Endothelial cell of umbilical vein (primary cell): ENCODE measurements at regions not wholly inside any gene's neighbourhood (a gene's known extent, or its start where the extent isn't known, plus 50 kb on each side); places are given as distances from the start of the nearest gene placed in this dataset.

Experiments
- BruUV-seq: library from RNA; stranded (reverse); fragments of 400-500 nt; replicated peaks from 2 replicates; lab custom pipeline; 2021; lab: Mats Ljungman, UMichigan
- CTCF ChIA-PET: fragments of 300-600, 350-600 bp; sonication (Branson Sonifier 250); formaldehyde crosslinking; loops from one replicate; lab custom pipeline; 2021; ENCODE audit warnings: antibody characterized with exemption, inconsistent platforms; lab: Charles Lee
- POLR2A ChIA-PET: fragments of 300-600, 350-600 bp; sonication (Branson Sonifier 250); formaldehyde crosslinking; loops from one replicate; lab custom pipeline; 2021; ENCODE audit warnings: antibody characterized with exemption, inconsistent platforms; lab: Charles Lee
- DNase-seq: peaks from one replicate; pipeline ENCODE4 v3.0.0-alpha.2; 2011; ENCODE audit warnings: low read depth, low spot score
- FAIRE-seq: peaks from 2 replicates; lab custom pipeline; 2011; peaks lifted over from hg19 to GRCh38; lab: Jason Lieb, UNC
- H2AFZ ChIP-seq: 2 replicates; pipeline ENCODE4 v1.6.0; 2012; ENCODE audit warnings: low read depth, low read length, control low read depth, inconsistent platforms
- H3K27ac ChIP-seq: 2 replicates; pipeline ENCODE4 v1.5.1; 2011; ENCODE audit warnings: low read depth, mild to moderate bottlenecking, control low read depth, low read length, moderate library complexity; ENCODE audit not compliant: insufficient read depth
- H3K27me3 ChIP-seq, 2 experiments: 2 replicates each; pipeline versions ENCODE4 v1.6.0 to v1.6.1; 2011; ENCODE audit warnings: low read length in 2 of 2, mixed read lengths in 1 of 2; ENCODE audit not compliant: control insufficient read depth in 2 of 2, insufficient read depth in 2 of 2
- H3K36me3 ChIP-seq, 2 experiments: 2 replicates in 1 of 2; 3 replicates in 1 of 2; pipeline ENCODE4 v1.5.1; 2011; ENCODE audit warnings: low read length in 2 of 2, mild to moderate bottlenecking in 1 of 2, moderate library complexity in 1 of 2; ENCODE audit not compliant: control insufficient read depth in 2 of 2, insufficient read depth in 2 of 2; ENCODE audit errors: extremely low read depth in 1 of 2
- H3K4me1 ChIP-seq: 3 replicates; pipeline ENCODE4 v1.5.1; 2011; ENCODE audit warnings: mild to moderate bottlenecking, low read length; ENCODE audit not compliant: control insufficient read depth, insufficient read depth; ENCODE audit errors: extremely low read depth
- H3K4me2 ChIP-seq: 2 replicates; pipeline ENCODE4 v1.6.1; 2011; ENCODE audit warnings: low read length, control low read depth, mixed read lengths; ENCODE audit not compliant: insufficient read depth
- H3K4me3 ChIP-seq, 3 experiments: fragments of 200-600 bp in 1 of 3; sonication (generic), shearing (Covaris generic) in 1 of 3; replicated peaks in 1 of 3; 2 replicates each; pipeline ENCODE4 v1.5.1; 2011 to 2016; ENCODE audit warnings: control low read depth in 3 of 3, low read length in 3 of 3, mild to moderate bottlenecking in 2 of 3, inconsistent platforms in 1 of 3, low read depth in 1 of 3, moderate library complexity in 1 of 3; ENCODE audit not compliant: insufficient read depth in 1 of 3
- H3K79me2 ChIP-seq: 2 replicates; pipeline ENCODE4 v1.6.0; 2012; ENCODE audit warnings: low read length, inconsistent platforms; ENCODE audit not compliant: control insufficient read depth, insufficient read depth
- H3K9ac ChIP-seq: replicated peaks from 2 replicates; pipeline ENCODE3; 2011; ENCODE audit warnings: low read length, control low read depth; ENCODE audit not compliant: insufficient read depth; ENCODE audit errors: extremely low read depth
- H3K9me1 ChIP-seq: replicated peaks from 3 replicates; pipeline ENCODE4 v1.6.0; 2011; ENCODE audit warnings: mild to moderate bottlenecking, low read length; ENCODE audit not compliant: control insufficient read depth, insufficient read depth; ENCODE audit errors: extremely low read depth
- H3K9me3 ChIP-seq: replicated peaks from 2 replicates; pipeline ENCODE4 v1.5.1; 2012; ENCODE audit warnings: low read length, inconsistent platforms; ENCODE audit not compliant: control insufficient read depth, insufficient read depth
- H4K20me1 ChIP-seq: replicated peaks from 2 replicates; pipeline ENCODE3; 2011; ENCODE audit warnings: mild to moderate bottlenecking, low read length; ENCODE audit not compliant: control insufficient read depth, insufficient read depth; ENCODE audit errors: extremely low read depth
- CTCF ChIP-seq, 2 donors: IDR thresholded peaks; 1 replicate in 1 of 2; 2 replicates in 1 of 2; pipeline ENCODE4 v1.5.1; 2011; ENCODE audit warnings: low read length in 2 of 2, mild to moderate bottlenecking in 2 of 2, moderate library complexity in 2 of 2, control low read depth in 1 of 2, inconsistent platforms in 1 of 2, low read depth in 1 of 2; ENCODE audit not compliant: insufficient read depth in 1 of 2; ENCODE audit errors: extremely low read depth in 1 of 2
- EZH2 ChIP-seq: IDR thresholded peaks from 2 replicates; pipeline ENCODE4 v1.6.1; 2012; ENCODE audit warnings: borderline replicate concordance, low read depth, mild to moderate bottlenecking, moderate library complexity, low read length, inconsistent platforms; ENCODE audit not compliant: severe bottlenecking
- FOS ChIP-seq: IDR thresholded peaks from 2 replicates; pipeline ENCODE4 v1.6.1; 2011; ENCODE audit warnings: mild to moderate bottlenecking, low read length, moderate library complexity, borderline replicate concordance; ENCODE audit not compliant: insufficient read depth
- GATA2 ChIP-seq: IDR thresholded peaks from 2 replicates; pipeline ENCODE4 v1.7.0; 2011; ENCODE audit warnings: low read depth, mild to moderate bottlenecking, moderate library complexity, mixed read lengths, low read length; ENCODE audit not compliant: insufficient read length, insufficient read depth
- JUN ChIP-seq: IDR thresholded peaks from 2 replicates; pipeline ENCODE4 v1.6.1; 2011; ENCODE audit warnings: borderline replicate concordance, low read depth; ENCODE audit not compliant: insufficient read length, insufficient read depth
- MYC ChIP-seq: IDR thresholded peaks from one replicate; pipeline ENCODE4 v1.6.1; 2011; ENCODE audit warnings: mild to moderate bottlenecking, low read depth, low read length
- POLR2A ChIP-seq: IDR thresholded peaks from 2 replicates; pipeline ENCODE4 v1.6.1; 2012; ENCODE audit warnings: low read depth, mild to moderate bottlenecking, control low read depth, low read length
- POLR2AphosphoS5 ChIP-seq: IDR thresholded peaks from 2 replicates; pipeline ENCODE4 v1.6.1; 2012; ENCODE audit warnings: low read depth, mild to moderate bottlenecking, control low read depth, low read length, moderate library complexity; ENCODE audit not compliant: insufficient read depth
- dilution Hi-C: fragments of 300-500 bp; cut with MboI; formaldehyde crosslinking; loops from one replicate; pipeline ENCODE4 v1.15.0; 2019; ENCODE audit warnings: low sequenced_read_pairs; ENCODE audit not compliant: extremely low pct_ligation_motif_present
- intact Hi-C: fragments of 100-400 bp; cut with micrococcal nuclease; formaldehyde crosslinking; loops from one replicate; pipeline ENCODE4 v1.10.0; 2022
- TF ChIP-seq, protein P1 (sequence below): IDR thresholded peaks from 2 replicates; pipeline ENCODE4 v1.6.1; 2011; ENCODE audit not compliant: insufficient read depth, insufficient read length

- Histone ChIP-seq H3K9me1 (no peaks in the 10 kb centered on the region), H3K79me2 (no peaks in the 10 kb centered on the region), H3K36me3 (no peaks in the 10 kb centered on the region), H3K4me1 (no peaks in the 10 kb centered on the region), H2AFZ (no peak overlapping the region), H3K4me2 (no peak overlapping the region), H3K27me3 (no peaks in the 10 kb centered on the region), H3K27ac (no peak overlapping the region), H4K20me1 (no peaks in the 10 kb centered on the region), H3K9ac (no peak overlapping the region), H3K4me3 (no peak overlapping the region), H3K9me3 (no peaks in the 10 kb centered on the region)
- intact Hi-C loops (no loop called here), dilution Hi-C loops (no loop called here)
- TF ChIP-seq POLR2A = no peak
- no peak for TF ChIP-seq GATA2
- TF ChIP-seq FOS = no peak
- TF ChIP-seq JUN = no peak
- TF ChIP-seq, protein P1, sequence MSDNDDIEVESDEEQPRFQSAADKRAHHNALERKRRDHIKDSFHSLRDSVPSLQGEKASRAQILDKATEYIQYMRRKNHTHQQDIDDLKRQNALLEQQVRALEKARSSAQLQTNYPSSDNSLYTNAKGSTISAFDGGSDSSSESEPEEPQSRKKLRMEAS = no peak
- TF ChIP-seq POLR2AphosphoS5 = no peak
- no peak for TF ChIP-seq MYC
- TF ChIP-seq EZH2 = no peak
- no peak for TF ChIP-seq CTCF (IDR thresholded peaks at IDR 0.05; ENCODE audit: extremely low read depth in 1 of 2, insufficient read depth in 1 of 2, low read depth in 1 of 2, low read length in 2 of 2)
- POLR2A ChIA-PET = no interaction called here
- FAIRE-seq (no peak), DNase-seq (no peak)
- no TSS peak for BruUV-seq
- CTCF ChIA-PET = interaction anchor here (1.5 kb wide), 1 partner anchor 295 kb away, joined by 3 read pairs; no protein-coding TSS in a partner anchor
These were observed 401.7 kb upstream of the LYPLAL1 start for GRCh38 chr1:218771931-218772330.
